HL-60 (cell line): ENCODE measurements at regions not wholly inside any gene's neighbourhood (a gene's known extent, or its start where the extent isn't known, plus 50 kb on each side); places are given as distances from the start of the nearest gene placed in this dataset.

Experiments used
- DNase-seq, 2 experiments: peaks; one replicate each; pipeline ENCODE4 v3.0.0-alpha.2; 2010 to 2020; ENCODE audit warnings: low read depth in 1 of 2, low spot score in 1 of 2
- H3K27ac ChIP-seq: fragments of 250-450 bp; sonication (Bioruptor Pico); replicated peaks from 2 replicates; pipeline ENCODE4 v1.5.1; 2020; ENCODE audit warnings: mild to moderate bottlenecking, moderate library complexity
- H3K27me3 ChIP-seq: fragments of 250-450 bp; sonication (Bioruptor Pico); 2 replicates; pipeline ENCODE4 v1.5.1; 2021; ENCODE audit warnings: mild to moderate bottlenecking, moderate library complexity; ENCODE audit not compliant: insufficient read depth, poor library complexity, severe bottlenecking
- H3K4me3 ChIP-seq: replicated peaks from 2 replicates; pipeline ENCODE4 v1.5.1; 2011; ENCODE audit warnings: mild to moderate bottlenecking, control low read depth, low read length; ENCODE audit not compliant: insufficient read depth
- GABPA ChIP-seq: IDR thresholded peaks from 2 replicates; pipeline ENCODE4 v1.6.1; 2012; ENCODE audit warnings: low read depth
- POLR2AphosphoS5 ChIP-seq: IDR thresholded peaks from 2 replicates; pipeline ENCODE4 v1.6.1; 2012; ENCODE audit warnings: low read depth
- SPI1 ChIP-seq: IDR thresholded peaks from 2 replicates; pipeline ENCODE4 v1.6.1; 2012; ENCODE audit warnings: low read depth, mild to moderate bottlenecking, borderline replicate concordance
- TF ChIP-seq, protein P1 (sequence below): IDR thresholded peaks from 2 replicates; pipeline ENCODE4 v1.6.1; 2012; ENCODE audit warnings: low read depth; ENCODE audit not compliant: insufficient replicate concordance
- TF ChIP-seq, protein P2 (sequence below): IDR thresholded peaks from one replicate; pipeline ENCODE4 v1.5.1; 2011; ENCODE audit warnings: low read length, control low read depth, inconsistent platforms; ENCODE audit not compliant: insufficient read depth

DNA sequence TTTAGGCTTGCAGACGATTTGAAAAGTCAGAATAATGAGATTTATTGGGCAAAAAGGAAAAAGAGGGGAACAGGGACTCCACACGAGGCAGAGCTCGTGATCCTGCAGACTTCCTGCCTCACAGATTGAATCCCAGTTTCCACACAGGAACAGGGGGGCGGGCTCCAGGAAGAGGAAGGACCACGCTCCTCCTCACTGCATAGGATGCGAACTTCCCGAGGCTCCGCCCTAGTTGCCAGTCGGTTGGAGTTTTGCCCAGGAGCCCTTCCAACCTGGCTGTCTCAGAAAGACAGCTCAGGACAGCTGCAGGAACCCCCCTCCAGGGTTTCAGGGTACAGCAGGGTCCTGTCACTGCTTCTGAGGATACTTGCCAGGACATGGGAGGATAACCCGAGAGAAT is 488.3 kb upstream of the ADARB2 start:
- no peak overlapping the region for H3K4me3 ChIP-seq
- TF ChIP-seq, protein P1, sequence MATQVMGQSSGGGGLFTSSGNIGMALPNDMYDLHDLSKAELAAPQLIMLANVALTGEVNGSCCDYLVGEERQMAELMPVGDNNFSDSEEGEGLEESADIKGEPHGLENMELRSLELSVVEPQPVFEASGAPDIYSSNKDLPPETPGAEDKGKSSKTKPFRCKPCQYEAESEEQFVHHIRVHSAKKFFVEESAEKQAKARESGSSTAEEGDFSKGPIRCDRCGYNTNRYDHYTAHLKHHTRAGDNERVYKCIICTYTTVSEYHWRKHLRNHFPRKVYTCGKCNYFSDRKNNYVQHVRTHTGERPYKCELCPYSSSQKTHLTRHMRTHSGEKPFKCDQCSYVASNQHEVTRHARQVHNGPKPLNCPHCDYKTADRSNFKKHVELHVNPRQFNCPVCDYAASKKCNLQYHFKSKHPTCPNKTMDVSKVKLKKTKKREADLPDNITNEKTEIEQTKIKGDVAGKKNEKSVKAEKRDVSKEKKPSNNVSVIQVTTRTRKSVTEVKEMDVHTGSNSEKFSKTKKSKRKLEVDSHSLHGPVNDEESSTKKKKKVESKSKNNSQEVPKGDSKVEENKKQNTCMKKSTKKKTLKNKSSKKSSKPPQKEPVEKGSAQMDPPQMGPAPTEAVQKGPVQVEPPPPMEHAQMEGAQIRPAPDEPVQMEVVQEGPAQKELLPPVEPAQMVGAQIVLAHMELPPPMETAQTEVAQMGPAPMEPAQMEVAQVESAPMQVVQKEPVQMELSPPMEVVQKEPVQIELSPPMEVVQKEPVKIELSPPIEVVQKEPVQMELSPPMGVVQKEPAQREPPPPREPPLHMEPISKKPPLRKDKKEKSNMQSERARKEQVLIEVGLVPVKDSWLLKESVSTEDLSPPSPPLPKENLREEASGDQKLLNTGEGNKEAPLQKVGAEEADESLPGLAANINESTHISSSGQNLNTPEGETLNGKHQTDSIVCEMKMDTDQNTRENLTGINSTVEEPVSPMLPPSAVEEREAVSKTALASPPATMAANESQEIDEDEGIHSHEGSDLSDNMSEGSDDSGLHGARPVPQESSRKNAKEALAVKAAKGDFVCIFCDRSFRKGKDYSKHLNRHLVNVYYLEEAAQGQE: no peak
- no peak for TF ChIP-seq GABPA

DNA sequence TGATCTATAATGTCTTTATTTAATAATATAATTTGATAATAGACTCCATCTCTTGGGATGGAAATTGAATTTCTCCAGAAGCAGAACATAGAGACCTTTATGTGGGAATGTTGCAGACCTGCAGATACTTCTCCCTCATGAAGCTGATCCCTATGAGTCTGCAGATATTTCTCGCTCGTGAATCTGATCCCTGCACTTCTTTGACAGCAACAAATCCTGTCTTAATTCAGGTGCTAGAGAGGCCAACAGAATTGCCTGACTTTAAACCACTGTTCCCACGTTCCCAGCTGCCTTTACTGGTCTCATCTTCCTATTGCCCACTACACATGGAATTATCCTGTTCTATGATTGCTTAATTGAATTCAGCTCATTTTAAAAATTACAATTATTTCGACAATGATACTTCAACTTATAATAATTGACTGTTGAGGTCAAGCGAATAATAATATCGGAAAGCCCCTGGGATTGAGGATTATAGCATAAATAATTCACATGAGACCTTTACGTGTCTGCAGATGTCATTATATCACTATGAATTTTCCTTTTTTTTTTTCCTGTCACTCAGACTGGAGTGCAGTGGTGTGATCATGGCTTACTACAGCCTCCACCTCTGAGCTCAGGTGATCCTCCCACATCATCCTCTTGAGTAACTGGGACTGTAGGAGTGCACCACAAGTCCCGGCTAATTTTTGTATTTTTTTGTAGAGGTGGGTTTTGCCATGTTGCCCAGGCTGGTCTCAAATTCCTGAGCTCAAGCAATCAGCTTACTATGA is 486.4 kb upstream of the ADARB2 start:
- TF ChIP-seq GABPA (no peak), SPI1 (no peak)
- TF ChIP-seq, protein P1: no peak
- TF ChIP-seq, protein P2, sequence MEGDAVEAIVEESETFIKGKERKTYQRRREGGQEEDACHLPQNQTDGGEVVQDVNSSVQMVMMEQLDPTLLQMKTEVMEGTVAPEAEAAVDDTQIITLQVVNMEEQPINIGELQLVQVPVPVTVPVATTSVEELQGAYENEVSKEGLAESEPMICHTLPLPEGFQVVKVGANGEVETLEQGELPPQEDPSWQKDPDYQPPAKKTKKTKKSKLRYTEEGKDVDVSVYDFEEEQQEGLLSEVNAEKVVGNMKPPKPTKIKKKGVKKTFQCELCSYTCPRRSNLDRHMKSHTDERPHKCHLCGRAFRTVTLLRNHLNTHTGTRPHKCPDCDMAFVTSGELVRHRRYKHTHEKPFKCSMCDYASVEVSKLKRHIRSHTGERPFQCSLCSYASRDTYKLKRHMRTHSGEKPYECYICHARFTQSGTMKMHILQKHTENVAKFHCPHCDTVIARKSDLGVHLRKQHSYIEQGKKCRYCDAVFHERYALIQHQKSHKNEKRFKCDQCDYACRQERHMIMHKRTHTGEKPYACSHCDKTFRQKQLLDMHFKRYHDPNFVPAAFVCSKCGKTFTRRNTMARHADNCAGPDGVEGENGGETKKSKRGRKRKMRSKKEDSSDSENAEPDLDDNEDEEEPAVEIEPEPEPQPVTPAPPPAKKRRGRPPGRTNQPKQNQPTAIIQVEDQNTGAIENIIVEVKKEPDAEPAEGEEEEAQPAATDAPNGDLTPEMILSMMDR: no peak
- DNase-seq: no peak
- Histone ChIP-seq H3K27ac (no peak overlapping the region), H3K4me3 (no peak overlapping the region), H3K27me3 (no peaks in the 10 kb centered on the region)

More for the DNA sequence above, 488.3 kb upstream of the ADARB2 start:
- no peak for DNase-seq
- no peaks in the 10 kb centered on the region for H3K27me3 ChIP-seq
- H3K27ac ChIP-seq: no peak overlapping the region

DNA sequence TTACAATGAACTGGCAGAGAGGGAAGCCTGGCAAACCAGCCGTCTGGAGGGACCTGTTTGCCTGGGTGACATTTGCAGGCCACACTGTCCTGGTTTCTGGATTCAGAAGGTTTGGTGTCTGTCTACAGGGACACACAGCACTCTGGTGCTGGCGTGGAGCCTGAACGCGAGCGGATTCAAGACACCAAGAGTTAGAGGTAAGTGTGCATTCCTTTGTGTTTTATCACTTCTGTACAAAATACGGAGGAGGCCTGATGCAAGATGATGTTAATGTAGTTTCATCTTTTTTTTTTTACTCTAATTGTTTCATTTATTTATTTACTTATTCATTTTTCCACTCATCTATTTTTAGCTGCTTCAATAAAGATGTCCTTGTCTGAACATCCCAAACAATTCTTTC is 485.3 kb upstream of the ADARB2 start:
- no peak for TF ChIP-seq SPI1
- TF ChIP-seq POLR2AphosphoS5: no peak
- TF ChIP-seq, protein P2: no peak
- no peak for TF ChIP-seq GABPA
- TF ChIP-seq, protein P1: no peak
- H3K27ac ChIP-seq: no peak overlapping the region
- no peak for DNase-seq
- no peak overlapping the region for H3K4me3 ChIP-seq
- H3K27me3 ChIP-seq: no peaks in the 10 kb centered on the region
